ENCODE measurements at regions not wholly inside any gene's neighbourhood (a gene's known extent, or its start where the extent isn't known, plus 50 kb on each side); places are given as distances from the start of the nearest gene placed in this dataset.

DNA sequence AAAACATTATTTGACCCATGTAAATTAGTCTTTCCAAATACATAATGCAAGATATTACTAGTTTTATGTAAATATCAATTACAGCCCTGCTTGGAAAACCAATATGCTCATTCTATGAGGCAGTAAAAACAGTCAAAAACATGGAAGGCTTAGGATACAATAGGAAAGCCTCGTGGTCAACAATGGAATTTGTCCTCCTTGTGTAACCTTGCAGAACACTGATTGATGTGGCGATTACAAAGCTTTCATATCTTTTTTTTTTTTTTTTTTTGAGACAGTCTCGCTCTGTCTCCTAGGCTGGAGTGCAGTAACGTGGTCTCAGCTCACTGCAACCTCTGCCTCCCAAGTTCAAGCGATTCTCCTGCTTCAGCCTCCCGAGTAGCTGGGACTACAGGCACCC, 157.3 kb upstream of the BET1 start:
- TF ChIP-seq, protein P1, sequence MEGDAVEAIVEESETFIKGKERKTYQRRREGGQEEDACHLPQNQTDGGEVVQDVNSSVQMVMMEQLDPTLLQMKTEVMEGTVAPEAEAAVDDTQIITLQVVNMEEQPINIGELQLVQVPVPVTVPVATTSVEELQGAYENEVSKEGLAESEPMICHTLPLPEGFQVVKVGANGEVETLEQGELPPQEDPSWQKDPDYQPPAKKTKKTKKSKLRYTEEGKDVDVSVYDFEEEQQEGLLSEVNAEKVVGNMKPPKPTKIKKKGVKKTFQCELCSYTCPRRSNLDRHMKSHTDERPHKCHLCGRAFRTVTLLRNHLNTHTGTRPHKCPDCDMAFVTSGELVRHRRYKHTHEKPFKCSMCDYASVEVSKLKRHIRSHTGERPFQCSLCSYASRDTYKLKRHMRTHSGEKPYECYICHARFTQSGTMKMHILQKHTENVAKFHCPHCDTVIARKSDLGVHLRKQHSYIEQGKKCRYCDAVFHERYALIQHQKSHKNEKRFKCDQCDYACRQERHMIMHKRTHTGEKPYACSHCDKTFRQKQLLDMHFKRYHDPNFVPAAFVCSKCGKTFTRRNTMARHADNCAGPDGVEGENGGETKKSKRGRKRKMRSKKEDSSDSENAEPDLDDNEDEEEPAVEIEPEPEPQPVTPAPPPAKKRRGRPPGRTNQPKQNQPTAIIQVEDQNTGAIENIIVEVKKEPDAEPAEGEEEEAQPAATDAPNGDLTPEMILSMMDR (conservative IDR thresholded peaks at IDR 0.05; ENCODE audit: low read depth, low read length), result no peak
- no peak for TF ChIP-seq EZH2phosphoT487 (IDR thresholded peaks at IDR 0.05; ENCODE audit: borderline replicate concordance, low read length)
- TF ChIP-seq EZH2 (IDR thresholded peaks at IDR 0.05; ENCODE audit: low read length, unreplicated experiment), result no peak
